ENCODE measurements at regions not wholly inside any gene's neighbourhood (a gene's known extent, or its start where the extent isn't known, plus 50 kb on each side); places are given as distances from the start of the nearest gene placed in this dataset.
"Not testable (repeated sequence)": the region's sequence is repeated elsewhere in the genome, so short reads cannot be mapped to it uniquely, and the experiment has no call there.

DNA sequence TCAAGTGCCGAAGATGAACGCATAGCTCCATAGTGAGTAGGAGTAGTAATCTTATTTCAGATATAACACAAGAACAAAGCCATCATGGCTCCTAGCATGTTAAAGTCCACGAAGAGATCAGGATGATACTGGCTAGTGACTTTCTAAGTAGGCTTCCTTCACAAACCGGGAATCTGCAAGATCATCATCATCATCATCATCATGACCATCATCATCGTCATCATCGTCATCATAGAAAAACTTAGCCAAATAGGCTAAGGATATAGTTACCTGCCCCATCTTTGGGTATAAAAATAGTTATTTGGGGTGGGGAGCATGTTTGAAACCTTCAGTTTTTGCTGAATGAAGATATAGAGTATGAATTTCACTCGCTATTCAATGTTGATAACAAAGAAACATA, 57.9 kb downstream of the PYDC2 start:
- no peak for DNase-seq (ENCODE audit: low read depth)

DNA sequence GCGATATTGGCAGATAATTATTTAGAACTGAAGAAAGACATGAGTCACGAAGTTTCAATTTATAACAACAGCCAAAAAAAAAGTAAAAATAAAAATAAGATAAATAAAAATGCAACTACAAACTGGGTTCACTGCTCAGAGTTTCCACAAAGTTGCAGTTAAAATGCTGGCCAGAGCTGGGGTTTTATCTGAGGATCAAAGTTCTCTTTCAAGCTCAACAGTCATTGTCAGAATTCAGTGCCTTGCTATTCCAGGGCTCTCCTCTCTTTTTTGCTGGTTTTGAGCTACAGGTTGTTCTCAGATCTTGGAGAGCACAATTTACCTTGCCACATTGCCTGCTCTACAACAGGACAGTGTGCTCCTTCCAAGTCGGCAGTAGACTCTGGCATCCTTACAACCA, 60.1 kb downstream of the PYDC2 start:
- DNase-seq (ENCODE audit: low read depth): no peak

DNA sequence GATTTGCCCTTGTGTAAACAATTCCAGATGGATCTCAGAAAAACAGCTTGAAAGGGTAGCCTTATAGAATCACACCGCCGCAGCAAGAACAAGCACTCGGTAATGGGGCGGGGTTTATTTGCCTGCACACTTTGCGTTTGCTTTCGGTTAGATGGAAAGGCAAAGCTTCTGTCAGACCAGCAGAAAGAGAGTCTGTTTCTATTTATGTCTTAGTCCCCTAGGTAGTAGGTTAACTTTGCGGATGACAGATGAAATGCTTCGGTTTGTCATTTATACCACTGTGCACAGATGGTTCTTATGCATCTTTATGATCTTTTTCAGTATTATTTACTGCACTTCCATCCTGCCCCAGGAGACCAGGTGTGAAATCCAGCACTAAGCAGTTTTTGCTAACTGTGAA, 62.2 kb downstream of the PYDC2 start:
- no peak for DNase-seq (ENCODE audit: low read depth)

DNA sequence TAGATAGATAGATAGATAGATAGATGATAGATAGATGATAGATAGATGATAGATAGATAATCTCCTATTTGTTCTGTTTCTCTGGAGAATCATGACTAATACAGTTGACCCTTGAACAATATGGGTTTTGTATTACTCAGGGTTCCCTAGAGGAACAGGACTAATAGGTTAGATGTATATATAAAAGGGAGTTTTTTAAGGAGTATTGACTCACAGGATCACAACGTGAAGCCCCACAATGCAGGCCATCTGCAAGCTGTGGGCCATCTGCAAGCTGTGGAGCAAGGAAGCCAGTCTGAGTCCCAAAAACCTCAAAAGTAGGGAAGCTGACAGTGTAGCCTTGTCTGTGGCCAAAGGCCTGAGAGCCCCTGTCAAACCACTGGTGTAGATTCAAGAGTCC, 67.6 kb downstream of the PYDC2 start:
- peak; percentile 39 for DNase-seq (ENCODE audit: low read depth)

DNA sequence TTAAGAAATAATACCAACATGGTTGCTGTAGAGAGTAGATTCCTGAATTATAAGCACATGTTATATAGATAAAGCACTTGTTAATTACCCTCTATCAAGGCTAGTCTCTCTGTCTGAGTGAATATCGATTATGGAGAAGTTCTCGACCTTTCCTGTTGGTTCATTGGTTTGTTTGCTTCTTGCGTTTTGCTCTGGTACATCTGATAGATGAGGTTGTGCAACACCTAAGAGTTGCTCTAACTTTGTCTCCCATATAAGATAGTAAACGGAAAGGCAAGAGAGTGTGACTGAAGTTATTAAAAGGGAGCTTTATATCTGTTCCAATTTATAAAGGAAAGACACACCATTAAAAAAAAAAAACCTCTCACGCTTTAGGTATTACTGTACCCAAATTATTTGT, 69.0 kb downstream of the PYDC2 start:
- DNase-seq (ENCODE audit: low read depth): no peak

DNA sequence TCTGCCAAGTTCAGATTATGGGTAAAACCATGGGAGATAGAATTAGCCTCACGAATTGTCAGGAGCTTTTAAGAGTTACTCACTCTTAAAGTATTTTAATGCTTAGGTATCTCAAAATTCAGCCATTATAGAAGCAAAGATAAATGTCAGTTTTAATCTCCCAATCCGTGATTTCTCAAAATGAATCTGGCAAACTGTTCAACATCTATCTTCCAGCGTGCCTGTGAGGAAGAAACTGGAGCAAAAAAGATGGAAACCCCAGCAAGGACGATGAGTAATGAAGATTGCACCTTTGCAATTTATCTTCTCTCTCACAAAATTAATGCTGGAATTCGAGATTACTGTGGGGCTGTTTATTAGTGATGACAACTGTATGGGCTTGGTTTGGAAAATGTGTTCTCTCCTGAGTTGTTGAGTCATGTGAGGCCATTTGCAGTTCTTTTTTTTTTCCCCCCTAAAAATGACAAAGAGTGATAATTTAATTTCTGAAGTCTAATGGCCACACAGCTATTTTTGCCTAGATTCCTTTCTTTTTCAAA, 70.5 kb downstream of the PYDC2 start:
- DNase-seq (ENCODE audit: low read depth): no peak

DNA sequence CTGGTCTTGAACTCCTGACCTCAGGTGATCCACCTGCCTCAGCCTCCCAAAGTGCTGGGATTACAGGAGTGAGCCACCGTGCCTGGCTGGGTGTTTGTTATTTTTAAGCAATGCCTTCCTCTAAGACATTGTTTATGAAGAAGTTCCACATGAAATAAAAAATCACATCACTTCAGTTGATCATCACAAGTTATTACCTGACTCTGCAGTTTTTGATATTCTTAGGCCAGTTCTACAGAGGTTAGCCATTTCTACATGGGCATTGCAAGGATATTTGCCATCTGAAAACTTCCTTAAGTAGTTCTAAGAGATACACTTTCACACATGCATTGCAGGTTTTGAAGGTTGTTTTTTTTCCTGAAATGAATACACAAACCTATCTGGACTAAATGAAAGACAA, 82.1 kb downstream of the PYDC2 start:
- no peak for DNase-seq (ENCODE audit: low read depth)

DNA sequence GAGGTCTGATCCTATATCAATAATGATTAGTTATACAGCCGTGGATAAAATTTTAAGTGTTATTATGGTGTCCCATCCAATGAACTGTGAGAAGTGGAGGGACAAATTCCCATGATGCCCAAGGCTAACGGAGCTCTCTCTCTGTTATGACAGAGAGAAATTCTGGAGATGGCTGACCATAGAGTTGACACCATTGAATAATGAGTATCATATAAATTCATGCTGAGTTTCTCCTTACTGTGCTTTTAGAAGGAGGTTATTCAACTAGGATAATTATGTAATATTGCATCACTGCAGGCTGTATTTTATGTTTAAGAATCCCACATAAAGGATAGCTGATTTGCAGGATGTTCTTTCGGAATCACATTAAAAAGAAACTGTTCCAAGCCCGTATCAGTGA, 82.9 kb downstream of the PYDC2 start:
- DNase-seq (ENCODE audit: low read depth): no peak

DNA sequence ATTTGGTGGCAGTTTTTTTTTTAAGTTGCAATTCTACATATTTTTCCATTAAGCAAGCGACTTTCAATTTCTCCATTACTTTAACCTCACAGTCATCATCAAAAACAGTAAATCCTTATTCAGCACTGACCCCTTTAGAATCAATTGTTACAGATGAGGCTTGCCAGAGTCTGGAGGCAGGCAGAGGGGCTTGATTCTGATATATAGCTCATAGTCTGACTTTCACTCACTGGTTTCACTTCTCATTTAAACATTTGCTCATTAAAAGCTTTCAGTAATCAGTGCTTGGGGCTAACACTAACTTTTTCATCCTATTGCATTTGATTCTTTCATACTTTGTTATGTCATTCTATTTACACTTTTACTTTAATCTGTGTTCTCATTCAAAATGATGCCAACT, 88.4 kb downstream of the PYDC2 start:
- DNase-seq (ENCODE audit: low read depth): no peak

DNA sequence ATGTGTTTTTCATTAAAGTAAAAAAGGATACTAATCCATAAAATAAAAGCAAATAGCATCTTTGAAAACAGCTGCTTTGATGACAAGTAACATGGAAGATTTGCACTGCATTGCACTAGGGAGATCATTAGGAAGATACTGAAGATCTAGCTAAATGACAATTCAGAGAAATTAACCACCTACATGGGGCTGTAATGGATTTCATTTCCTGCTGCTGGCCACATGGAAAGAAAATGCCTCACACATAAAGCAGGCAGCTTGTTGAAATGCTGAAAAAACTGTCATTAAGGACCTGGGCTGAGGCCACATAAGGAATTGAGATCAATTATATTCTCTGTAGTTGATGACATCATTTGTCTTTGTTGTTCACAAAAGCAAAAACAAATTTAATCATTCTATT, 94.1 kb downstream of the PYDC2 start:
- DNase-seq (ENCODE audit: low read depth): no peak

DNA sequence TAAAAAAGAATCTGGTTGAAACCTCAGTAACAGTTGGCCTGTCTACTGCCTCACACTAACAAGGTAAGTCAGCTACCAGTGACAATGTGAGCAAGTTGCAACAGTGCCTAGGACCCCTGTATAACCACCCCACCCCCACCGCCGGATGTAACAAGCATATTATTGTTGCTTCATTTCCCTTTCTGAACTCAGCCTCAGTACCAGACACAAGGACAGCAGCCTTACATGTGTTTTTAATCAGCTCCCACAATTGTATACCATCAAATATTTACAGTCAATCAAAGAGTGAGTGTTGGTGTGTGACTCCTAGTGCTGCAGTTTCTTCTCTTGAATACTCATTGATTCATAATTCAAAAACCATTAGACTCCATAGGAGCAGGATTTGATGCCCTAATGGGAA, 96.4 kb downstream of the PYDC2 start:
- no peak for DNase-seq (ENCODE audit: low read depth)

DNA sequence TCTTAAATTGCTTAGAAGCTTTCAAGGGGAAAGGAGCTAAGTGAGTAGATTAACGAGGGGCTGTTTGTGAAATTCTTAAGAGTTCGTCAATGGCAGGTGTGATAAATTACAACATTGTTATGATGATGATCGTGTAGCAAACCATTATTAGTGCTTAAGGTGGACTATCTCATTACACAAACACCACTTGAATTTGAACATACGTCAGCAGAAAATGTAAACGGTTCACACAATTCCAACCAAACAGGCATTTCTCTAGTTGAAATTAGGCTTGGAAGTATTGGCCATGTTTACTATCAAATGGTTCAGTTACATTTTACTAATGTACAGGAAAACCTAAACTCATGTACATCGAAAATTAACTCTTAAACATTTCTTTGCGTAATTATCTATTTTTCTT, 102.8 kb downstream of the PYDC2 start:
- no peak for DNase-seq (ENCODE audit: low read depth)

DNA sequence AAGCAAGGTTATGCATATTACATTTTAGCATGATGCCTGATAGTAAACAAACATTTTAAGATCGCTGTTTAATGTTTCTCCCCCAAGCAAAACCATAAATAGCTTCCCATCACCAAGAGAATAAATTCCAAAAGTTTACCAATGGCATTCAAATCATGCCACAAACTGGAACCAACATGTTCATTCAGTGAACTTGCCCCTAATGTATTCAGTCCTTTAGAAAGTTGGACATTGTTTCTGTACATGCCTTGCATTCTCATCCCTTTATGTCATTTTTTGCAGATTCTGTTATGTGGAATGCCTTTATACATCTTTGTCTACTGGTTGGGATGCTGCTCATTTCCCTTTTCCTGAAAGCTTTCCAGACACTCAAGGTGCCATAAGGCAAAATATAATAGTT, 105.5 kb downstream of the PYDC2 start:
- DNase-seq (ENCODE audit: low read depth): peak; percentile 19

DNA sequence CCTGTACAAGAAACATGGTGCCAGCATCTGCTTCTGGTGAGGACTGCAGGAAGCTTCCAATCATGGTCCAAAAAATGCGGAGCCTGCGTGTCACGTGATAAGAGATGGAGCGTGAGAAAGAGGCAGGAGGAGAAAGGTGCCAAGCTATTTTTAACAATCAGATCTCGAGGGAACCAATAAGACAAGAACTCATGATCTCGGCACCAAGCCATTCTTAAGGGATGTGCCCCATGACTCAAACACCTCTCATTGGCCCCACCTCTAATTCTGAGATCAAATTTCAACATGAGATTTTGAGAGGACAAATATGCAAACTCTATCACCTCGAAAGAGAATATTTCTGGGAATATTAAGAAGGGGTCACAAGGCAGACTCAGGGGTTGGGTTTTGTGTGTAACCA, 107.2 kb downstream of the PYDC2 start:
- no peak for DNase-seq (ENCODE audit: low read depth)

DNA sequence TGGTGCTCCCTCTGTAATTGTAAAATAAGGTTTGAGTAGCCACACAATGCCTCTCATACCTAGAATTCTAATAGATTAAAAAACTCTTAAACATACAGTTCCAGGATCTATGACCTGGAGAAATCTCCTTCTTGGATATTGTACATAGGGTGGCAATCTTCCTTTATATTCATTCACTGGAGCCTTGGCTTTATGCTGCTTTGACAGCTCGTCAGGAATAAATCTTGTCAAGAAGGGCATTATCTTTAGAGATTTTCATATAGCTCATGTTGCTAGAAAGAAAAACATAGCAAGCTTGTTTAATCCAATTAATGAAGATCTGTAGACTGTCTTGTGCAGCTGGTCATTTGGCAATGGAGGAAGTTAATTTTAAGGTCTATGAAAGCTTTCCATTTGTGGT, 131.1 kb downstream of the PYDC2 start:
- DNase-seq (ENCODE audit: low read depth): no peak

DNA sequence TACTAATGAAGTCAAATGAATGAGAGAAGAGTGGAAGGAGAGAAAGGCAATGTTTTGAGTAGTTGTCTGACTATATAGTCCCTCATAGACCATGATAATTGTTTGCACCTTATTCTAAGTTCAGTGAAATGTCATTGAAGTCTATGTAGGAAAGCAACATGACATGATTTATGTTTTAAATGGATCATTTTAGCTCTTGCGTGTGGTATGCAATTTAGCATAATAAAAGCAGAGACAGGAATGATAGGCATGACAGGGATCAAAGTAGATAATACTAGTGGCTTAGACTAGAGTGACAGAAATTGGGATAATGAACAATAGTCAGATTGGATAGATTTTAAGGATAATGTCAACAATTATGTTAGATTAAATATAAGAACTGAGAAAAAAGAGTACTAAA, 132.5 kb downstream of the PYDC2 start:
- no peak for DNase-seq (ENCODE audit: low read depth)

DNA sequence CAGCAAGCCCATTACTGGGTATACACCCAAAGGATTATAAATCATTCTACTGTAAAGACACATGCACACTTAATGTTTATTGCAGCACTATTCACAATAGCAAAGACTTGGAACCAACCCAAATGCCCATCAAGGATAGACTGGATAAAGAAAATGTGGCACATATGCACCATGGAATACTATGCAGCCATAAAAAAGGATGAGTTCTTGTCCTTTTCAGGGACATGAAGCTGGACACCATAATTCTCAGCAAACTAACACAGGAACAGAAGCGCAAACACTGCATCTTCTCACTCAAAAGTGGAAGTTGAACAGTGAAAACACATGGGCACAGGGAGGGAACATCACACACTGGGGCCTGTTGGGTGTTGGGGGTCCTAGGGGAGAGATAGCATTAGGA, 154.5 kb downstream of the PYDC2 start:
- DNase-seq (ENCODE audit: low read depth): not testable (repeated sequence)

DNA sequence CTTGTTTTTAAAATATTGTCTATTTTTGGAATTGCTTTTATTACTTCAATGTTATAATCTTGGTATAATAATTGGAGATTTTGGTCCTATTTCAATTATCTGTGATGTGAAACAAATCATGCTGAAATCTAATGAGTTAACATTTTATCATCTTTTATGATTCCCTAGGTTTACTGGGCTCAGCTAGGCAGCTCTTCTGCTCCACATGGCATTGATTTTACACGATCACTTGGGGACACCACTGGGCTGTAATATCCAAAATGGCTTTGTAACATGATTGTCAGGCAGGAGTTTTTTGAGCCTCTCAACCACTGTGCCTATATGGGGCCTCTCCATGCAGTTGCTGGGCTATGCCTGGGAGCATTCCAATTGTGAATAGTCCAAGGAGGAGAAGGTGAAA, 163.3 kb downstream of the PYDC2 start:
- no peak for DNase-seq (ENCODE audit: low read depth)

DNA sequence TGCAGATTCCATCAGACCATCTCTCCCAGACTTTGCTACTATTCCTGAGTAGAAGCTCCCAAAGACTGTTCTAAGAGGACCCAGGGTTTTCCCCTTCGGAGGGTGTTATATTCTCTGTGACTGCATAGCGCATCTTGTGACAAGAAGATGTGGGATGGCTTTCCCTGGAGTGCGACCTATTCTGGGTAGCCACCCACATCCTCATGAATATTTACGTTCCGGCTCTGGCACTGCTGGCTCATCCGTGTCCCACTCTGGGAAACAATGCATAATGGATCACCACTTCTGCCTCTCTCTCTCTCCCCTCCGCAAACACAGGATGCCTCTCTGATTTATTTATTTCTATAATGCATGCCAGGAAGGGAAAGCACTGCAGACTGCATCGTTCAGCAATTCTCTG, 166.1 kb downstream of the PYDC2 start:
- DNase-seq (ENCODE audit: low read depth): no peak

DNA sequence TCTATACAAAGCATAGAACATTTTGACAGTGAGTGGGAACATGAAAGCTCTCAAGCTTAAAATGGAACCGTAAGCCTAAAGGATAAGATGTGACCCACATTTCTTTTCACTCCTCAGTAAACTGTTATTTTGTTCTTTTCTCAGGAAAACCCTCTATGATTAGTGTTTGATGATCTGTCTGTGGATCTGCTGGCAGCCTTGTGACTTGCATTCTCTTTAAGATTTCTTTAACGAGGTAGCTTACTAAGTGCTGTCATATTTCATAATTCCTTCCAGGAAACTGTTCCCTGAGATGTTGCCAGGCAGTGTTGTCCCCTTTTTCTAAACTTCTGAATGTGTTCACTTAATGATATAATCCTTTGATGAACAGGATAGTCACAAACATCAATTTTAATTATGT, 167.6 kb downstream of the PYDC2 start:
- DNase-seq (ENCODE audit: low read depth): no peak

DNA sequence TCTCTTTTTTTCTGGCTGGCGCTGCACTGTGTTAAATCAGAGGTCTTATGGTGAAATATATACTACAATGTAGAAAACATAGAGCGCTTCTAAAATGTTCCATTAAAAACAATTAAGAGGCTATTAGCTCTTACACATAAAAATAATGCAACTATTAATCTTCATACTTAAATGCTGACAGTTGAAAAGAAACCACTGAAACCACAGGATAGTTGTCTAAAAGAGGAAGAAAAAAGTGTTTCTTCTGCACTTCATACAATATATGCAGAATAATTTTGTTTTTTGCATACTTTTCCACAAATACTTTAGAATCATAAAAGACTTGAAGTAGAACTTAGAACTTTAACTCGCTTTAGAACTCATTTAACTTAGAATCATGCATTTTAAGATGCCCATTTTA, 170.5 kb downstream of the PYDC2 start:
- DNase-seq (ENCODE audit: low read depth): no peak

DNA sequence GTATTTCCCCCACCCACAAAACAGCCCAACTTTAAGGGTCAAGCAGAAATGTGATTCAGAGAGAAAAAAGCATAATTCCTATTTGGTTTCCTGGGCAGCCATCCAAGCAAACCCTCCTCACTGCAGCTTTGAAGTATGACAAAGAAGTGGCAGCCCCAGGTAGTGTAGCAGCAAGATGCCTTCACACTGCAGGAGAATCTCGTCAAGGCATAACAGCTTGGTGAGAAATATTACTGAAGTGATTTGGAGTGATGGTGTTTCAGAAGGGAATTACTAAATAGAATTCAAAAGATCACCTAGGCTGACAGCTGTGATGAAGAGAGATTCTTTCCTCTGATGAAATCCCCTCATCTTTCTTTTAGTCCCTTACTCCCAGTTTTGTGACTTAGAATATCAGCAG, 173.9 kb downstream of the PYDC2 start:
- DNase-seq (ENCODE audit: low read depth): no peak

DNA sequence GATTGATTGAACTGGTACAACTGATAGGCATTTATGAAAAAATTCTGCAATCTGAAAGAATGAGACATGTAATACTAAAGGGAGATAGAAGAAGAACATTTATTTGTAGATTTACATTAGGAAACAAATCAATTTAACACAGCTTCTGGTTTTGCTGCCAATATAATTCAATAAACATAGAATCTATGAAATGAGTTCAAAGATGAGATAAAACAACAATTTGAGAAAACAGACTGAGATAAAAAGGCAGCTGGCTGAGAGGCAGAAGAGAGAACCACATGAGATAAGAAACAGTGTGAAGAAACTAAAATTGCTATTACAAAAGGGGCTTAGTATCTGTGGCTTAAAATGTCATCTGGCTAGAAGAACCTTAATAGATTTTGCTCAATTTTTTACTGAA, 176.6 kb downstream of the PYDC2 start:
- no peak for DNase-seq (ENCODE audit: low read depth)

DNA sequence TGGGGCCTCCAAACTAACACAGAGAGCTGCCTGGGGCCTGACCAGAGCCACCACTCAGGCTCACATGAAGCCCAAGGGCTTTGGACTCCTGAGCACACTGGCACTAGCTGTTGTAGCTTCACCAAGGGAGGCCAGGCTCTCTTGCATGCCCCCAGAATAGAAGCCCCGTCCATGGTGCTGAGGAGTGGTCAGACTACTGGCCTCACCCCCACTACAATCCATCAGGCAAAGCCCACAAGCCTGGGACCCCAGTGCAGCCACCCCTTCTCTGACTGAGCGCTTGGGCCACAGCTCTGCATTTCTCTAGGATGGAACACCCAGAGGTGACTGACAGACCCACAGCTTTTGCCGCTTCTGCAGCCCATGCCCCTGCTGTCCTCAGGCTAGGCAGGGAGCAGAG, 180.8 kb downstream of the PYDC2 start:
- DNase-seq (ENCODE audit: low read depth): no peak

DNA sequence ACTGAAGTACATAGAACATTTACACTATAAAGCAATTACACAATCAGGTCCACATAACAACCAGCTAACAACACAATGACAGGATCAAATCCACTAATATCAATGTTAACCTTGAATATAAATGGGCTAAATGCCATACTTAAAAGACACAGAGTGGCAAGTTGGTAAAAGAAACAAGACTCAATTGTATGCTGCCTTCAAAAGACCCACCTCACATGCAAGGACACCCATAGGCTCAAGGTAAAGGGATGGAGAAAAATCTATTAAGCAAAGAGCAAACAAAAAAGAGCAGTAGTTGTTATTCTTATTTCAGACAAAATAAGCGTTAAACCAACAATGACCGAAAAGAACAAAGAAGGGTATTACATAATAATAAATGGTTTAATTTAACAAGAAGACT, 183.3 kb downstream of the PYDC2 start:
- DNase-seq (ENCODE audit: low read depth): no peak

Data from HS-5 (cell line).